ENCODE measurements at regions not wholly inside any gene's neighbourhood (a gene's known extent, or its start where the extent isn't known, plus 50 kb on each side); places are given as distances from the start of the nearest gene placed in this dataset.

GRCh38 chr2:19244460-19245363 lies 113.7 kb downstream of the OSR1 start:
- TF ChIP-seq POLR2A (IDR thresholded peaks at IDR 0.05) (no peak), CTCF (IDR thresholded peaks at IDR 0.05 in 4 of 5, conservative IDR thresholded peaks at IDR 0.05 in 1 of 5) (no peak)
